H1 (cell line): ENCODE measurements at regions not wholly inside any gene's neighbourhood (a gene's known extent, or its start where the extent isn't known, plus 50 kb on each side); places are given as distances from the start of the nearest gene placed in this dataset.

Experiments used
- POLR2AphosphoS5 ChIP-seq: IDR thresholded peaks from 2 replicates; pipeline ENCODE4 v1.6.1; 2011; ENCODE audit warnings: low read depth, low read length
- POU5F1 ChIP-seq: IDR thresholded peaks from 2 replicates; pipeline ENCODE4 v1.6.1; 2011; ENCODE audit warnings: low read depth, mild to moderate bottlenecking, low read length, moderate library complexity
- SP1 ChIP-seq: IDR thresholded peaks from 2 replicates; pipeline ENCODE4 v1.6.1; 2011; ENCODE audit warnings: low read depth, low read length

GRCh38 chr11:36729825-36730224 lies 131.8 kb upstream of the RAG2 start (continued):
- TF ChIP-seq POLR2AphosphoS5 (no peak), POU5F1 (no peak), SP1 (no peak)
